ENCODE measurements at regions not wholly inside any gene's neighbourhood (a gene's known extent, or its start where the extent isn't known, plus 50 kb on each side); places are given as distances from the start of the nearest gene placed in this dataset.

DNA sequence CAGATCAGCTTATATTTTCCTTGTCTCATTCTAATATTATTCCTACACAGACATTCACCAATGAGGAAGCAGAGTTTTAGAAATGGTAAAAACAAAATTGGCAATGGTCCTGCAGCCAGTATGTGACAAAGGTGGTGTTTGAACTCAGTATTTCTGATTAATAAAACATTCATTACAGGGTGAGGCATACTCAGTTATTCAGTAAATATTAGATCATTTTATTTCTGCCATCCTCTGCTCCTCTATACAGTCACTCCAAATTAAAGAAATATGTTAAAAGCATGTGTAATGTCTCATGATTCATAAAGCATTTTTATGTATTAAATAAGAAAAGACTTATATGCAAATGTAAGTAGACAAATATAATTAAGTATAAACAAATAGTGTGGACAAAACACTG, 684.6 kb upstream of the ACO1 start:
- H3K4me1 ChIP-seq = no peaks in the 10 kb centered on the region
- H3K9me3 ChIP-seq = no peaks in the 10 kb centered on the region
- ATAC-seq (no peak), DNase-seq (no peak)
- intact Hi-C loops (cut with DNase I) = no loop called here
- H3K36me3 ChIP-seq = no peaks in the 10 kb centered on the region
- TF ChIP-seq, protein P1, sequence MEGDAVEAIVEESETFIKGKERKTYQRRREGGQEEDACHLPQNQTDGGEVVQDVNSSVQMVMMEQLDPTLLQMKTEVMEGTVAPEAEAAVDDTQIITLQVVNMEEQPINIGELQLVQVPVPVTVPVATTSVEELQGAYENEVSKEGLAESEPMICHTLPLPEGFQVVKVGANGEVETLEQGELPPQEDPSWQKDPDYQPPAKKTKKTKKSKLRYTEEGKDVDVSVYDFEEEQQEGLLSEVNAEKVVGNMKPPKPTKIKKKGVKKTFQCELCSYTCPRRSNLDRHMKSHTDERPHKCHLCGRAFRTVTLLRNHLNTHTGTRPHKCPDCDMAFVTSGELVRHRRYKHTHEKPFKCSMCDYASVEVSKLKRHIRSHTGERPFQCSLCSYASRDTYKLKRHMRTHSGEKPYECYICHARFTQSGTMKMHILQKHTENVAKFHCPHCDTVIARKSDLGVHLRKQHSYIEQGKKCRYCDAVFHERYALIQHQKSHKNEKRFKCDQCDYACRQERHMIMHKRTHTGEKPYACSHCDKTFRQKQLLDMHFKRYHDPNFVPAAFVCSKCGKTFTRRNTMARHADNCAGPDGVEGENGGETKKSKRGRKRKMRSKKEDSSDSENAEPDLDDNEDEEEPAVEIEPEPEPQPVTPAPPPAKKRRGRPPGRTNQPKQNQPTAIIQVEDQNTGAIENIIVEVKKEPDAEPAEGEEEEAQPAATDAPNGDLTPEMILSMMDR (IDR thresholded peaks at IDR 0.05) = no peak
- no peak overlapping the region for H3K27ac ChIP-seq
- H3K4me3 ChIP-seq = no peak overlapping the region
- H3K27me3 ChIP-seq = no peaks in the 10 kb centered on the region

DNA sequence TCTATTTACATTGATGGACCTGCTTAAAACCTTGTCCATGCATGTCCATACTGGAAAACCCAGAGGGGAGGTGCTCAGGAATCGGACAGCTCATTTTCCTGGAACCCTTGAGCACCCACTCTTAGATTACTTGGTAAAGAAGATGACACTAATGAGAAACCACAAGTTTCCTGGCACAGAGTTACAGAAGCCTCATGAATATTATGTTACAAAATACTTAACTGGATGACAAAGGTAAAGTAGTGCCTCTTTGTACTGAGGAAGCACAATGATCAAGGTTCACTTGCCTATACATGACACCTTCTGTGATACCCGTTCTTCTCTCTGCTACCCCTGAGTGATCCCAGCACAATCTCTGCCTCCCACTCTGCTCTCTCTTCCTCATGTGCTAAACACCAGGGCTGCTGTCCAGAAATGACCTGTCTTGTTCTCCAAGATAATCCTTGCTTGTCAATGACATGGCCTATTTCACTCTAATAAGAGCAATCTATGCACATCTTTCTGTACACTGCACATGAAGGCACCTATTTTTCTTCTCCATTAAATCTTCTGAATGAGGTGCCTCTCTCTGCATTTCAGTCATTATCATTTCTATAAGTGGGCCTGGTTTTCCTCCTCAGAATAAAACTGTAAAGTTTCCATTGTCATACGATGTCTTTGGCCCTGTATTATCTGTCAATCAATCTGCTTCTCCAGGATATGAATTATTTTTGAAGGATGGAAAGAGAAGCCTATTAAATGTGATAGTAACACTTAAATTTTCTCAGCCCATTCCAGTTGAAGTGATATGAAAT, 684.0 kb upstream of the ACO1 start:
- Histone ChIP-seq H3K9me3 (no peaks in the 10 kb centered on the region), H3K4me1 (no peaks in the 10 kb centered on the region), H3K4me3 (no peak overlapping the region), H3K36me3 (no peaks in the 10 kb centered on the region), H3K27ac (no peak overlapping the region), H3K27me3 (no peaks in the 10 kb centered on the region)
- DNase-seq (no peak), ATAC-seq (no peak)
- intact Hi-C loops (cut with DNase I) = no loop called here
- TF ChIP-seq, protein P1 (IDR thresholded peaks at IDR 0.05) = no peak

DNA sequence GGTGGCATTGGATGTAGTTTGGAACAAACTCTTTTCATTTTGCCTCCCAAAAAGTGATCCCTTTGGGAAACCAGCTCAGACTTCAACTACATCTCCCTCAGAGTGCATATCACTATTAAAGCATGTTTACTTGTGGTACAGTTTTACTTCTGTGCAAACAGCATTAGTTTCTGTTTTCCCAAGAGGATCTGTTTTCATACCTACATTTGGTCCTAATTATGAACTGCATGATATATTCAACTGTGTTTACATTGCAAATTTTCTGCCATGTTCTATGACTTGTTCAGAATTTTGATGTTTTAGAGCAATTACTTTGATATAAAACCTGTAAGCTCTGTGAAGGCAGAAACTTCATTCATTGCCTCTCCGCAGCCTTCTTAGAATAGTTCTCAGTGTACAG, 681.5 kb upstream of the ACO1 start:
- H3K27ac ChIP-seq = no peak overlapping the region
- TF ChIP-seq, protein P1 (IDR thresholded peaks at IDR 0.05) = no peak
- no peaks in the 10 kb centered on the region for H3K36me3 ChIP-seq
- intact Hi-C loops (cut with DNase I) = no loop called here
- peaks cover 0 to 2% of the 10 kb centered on the region in 2 donors for H3K9me3 ChIP-seq
- H3K4me3 ChIP-seq = no peak overlapping the region
- no peaks in the 10 kb centered on the region for H3K4me1 ChIP-seq
- no peak for DNase-seq
- no peak for ATAC-seq
- H3K27me3 ChIP-seq = no peaks in the 10 kb centered on the region

DNA sequence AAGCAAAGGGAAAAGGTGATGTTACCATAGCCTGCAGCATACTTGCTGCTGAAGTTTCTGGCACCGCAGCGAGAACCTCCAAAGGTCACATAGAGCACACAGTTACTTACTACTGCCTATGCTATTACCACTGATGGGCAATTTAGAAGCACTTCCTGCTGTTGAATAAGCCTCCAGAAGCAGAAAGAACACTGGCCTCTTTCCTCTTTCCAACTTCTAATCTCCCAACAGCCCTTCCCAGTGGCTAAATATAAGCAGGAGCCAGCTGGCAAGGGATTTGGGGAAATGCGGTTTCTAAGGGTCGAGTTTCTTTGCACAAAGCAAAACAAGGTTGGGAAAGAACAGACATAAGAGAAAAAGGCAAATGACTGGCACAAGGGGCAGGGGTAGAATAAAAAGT, 669.2 kb upstream of the ACO1 start:
- Histone ChIP-seq H3K27ac (no peak overlapping the region), H3K9me3 (no peaks in the 10 kb centered on the region), H3K4me1 (no peaks in the 10 kb centered on the region), H3K36me3 (no peaks in the 10 kb centered on the region), H3K4me3 (no peak overlapping the region), H3K27me3 (no peaks in the 10 kb centered on the region)
- peak; percentile 54 for ATAC-seq
- intact Hi-C loops (cut with DNase I) = no loop called here
- no peak for DNase-seq
- TF ChIP-seq, protein P1 (IDR thresholded peaks at IDR 0.05) = no peak

DNA sequence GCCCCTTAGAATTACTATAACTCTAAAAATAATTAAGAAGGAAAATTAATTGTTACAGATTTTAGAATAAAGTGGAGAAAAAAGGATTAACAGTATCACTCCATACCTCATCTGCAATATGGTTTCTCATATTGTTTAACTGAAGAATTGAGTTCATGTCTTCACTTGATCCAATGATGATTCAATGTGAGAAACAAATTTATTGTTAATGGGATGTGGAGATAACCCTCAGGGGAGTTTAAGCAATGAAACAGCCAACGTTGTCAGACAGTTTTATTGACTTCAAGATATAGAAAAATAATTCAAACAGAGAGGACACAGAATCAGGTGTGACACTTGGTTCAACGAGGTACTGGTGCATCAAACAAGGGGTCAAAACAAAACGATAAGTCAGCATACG, 665.2 kb upstream of the ACO1 start:
- DNase-seq (no peak), ATAC-seq (no peak)
- Histone ChIP-seq H3K27ac (no peak overlapping the region), H3K36me3 (no peaks in the 10 kb centered on the region), H3K4me3 (no peak overlapping the region), H3K4me1 (no peaks in the 10 kb centered on the region), H3K9me3 (no peaks in the 10 kb centered on the region), H3K27me3 (no peaks in the 10 kb centered on the region)
- intact Hi-C loops (cut with DNase I) = no loop called here
- TF ChIP-seq, protein P1 (IDR thresholded peaks at IDR 0.05) = no peak
